ENCODE measurements at regions not wholly inside any gene's neighbourhood (a gene's known extent, or its start where the extent isn't known, plus 50 kb on each side); places are given as distances from the start of the nearest gene placed in this dataset.

- Mint-ChIP-seq H3K9me3 (no peaks in the 10 kb centered on the region), H3K4me1 (peaks cover 4% of the 10 kb centered on the region), H3K36me3 (ENCODE audit: low read depth) (no peaks in the 10 kb centered on the region), H3K27me3 (no peaks in the 10 kb centered on the region), H3K27ac (no peak overlapping the region), H3K4me3 (no peak overlapping the region)
- DNase-seq (no peak), ATAC-seq (no peak)
These were observed 84.2 kb upstream of the IL12A start for GRCh38 chr3:159904455-159904854.

GRCh38 chr3:159904911-159905310 is 83.7 kb upstream of the IL12A start:
- no peaks in the 10 kb centered on the region for H3K27me3 Mint-ChIP-seq
- no peaks in the 10 kb centered on the region for H3K9me3 Mint-ChIP-seq
- no peak for ATAC-seq
- peaks cover 4% of the 10 kb centered on the region for H3K4me1 Mint-ChIP-seq
- H3K4me3 Mint-ChIP-seq = no peak overlapping the region
- peak overlapping the region; percentile 1 for H3K27ac Mint-ChIP-seq
- DNase-seq = no peak
- H3K36me3 Mint-ChIP-seq (ENCODE audit: low read depth) = no peaks in the 10 kb centered on the region

GRCh38 chr3:159907828-159908227 is 80.8 kb upstream of the IL12A start:
- Mint-ChIP-seq H3K27me3 (no peaks in the 10 kb centered on the region), H3K36me3 (ENCODE audit: low read depth) (no peaks in the 10 kb centered on the region), H3K9me3 (no peaks in the 10 kb centered on the region), H3K4me3 (no peak overlapping the region), H3K4me1 (peaks cover 18% of the 10 kb centered on the region), H3K27ac (no peak overlapping the region)
- ATAC-seq (no peak), DNase-seq (no peak)

DNA sequence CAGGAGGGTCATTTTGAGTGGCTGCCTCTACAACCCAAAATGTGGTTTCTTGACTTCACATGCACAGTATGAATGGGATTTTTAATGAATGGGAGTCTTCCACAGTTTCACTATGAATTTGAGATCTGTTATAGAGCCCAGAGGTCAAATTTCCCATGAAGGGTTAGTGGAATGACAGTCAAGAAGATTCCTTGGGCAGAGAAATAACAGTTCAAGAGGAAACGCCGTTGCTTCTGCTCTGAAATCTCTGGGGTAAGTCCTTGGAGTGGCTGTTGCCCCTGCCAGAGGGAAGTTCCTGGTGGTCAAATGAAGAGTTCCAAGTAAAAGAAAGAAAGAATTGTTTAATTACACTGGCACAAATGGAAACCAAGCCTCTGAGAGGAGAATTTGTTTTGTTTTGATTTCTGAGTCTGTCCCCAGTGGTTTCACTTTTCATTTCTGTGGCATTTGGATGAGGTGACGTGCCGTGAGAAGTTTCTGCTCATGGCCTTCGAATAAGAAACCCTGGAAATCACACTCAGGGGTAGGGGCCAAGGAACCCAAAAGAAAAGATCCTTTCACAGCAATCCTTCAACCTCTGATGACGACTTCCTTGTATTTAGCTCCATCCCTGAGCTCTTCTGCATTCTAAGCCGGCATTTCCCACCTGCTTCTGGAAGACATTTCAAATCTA is 77.5 kb upstream of the IL12A start:
- peaks cover 14% of the 10 kb centered on the region for H3K4me1 Mint-ChIP-seq
- DNase-seq = no peak
- H3K27me3 Mint-ChIP-seq = no peaks in the 10 kb centered on the region
- peak overlapping the region; percentile 53 for H3K4me3 Mint-ChIP-seq
- no peaks in the 10 kb centered on the region for H3K36me3 Mint-ChIP-seq (ENCODE audit: low read depth)
- H3K27ac Mint-ChIP-seq = no peak overlapping the region
- H3K9me3 Mint-ChIP-seq = no peaks in the 10 kb centered on the region
- ATAC-seq = peak; percentile 40

- DNase-seq = no peak
- H3K9me3 Mint-ChIP-seq = no peaks in the 10 kb centered on the region
- peak overlapping the region; percentile 53 for H3K4me3 Mint-ChIP-seq
- H3K27ac Mint-ChIP-seq = peak overlapping the region; percentile 25
- peaks cover 14% of the 10 kb centered on the region for H3K4me1 Mint-ChIP-seq
- H3K27me3 Mint-ChIP-seq = no peaks in the 10 kb centered on the region
- ATAC-seq = no peak
- no peaks in the 10 kb centered on the region for H3K36me3 Mint-ChIP-seq (ENCODE audit: low read depth)
These were observed 77.0 kb upstream of the IL12A start for GRCh38 chr3:159911664-159912037.

DNA sequence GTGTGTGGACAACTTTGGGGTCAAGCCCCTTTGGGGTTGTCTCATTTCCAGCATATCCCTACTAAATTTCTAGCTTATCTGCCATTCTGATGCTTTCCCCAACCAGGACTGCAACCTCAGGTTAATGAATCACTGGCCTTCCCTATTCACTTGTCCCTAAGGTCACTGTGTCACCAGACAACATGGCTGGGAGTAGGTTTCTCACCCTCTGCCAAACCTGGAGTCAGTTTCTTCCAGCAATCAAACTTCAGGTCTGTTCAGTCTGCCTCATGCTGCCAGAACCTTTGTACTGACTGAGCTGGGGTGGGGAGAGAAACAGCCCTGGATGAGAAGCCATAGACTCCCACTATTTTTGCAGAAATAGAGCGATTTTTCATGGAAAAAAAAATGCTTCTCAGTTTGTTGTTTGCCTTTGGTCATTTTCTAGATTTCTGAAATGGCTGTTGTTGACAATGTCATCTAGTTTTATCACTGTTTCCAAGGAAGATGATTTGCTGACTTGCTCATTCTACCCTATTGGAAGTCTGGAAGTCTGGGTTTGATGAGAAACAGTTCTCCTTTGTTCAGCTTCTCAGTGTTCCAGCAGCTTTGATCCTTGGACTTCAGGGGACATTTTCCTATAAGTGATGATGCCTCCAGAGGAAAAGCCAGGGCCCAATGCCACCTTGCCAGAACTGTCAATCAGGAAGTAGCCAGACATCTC is 74.8 kb upstream of the IL12A start:
- Mint-ChIP-seq H3K4me3 (no peak overlapping the region), H3K4me1 (peaks cover 14% of the 10 kb centered on the region), H3K36me3 (ENCODE audit: low read depth) (no peaks in the 10 kb centered on the region), H3K9me3 (no peaks in the 10 kb centered on the region), H3K27me3 (no peaks in the 10 kb centered on the region), H3K27ac (no peak overlapping the region)
- ATAC-seq = no peak
- no peak for DNase-seq

DNA sequence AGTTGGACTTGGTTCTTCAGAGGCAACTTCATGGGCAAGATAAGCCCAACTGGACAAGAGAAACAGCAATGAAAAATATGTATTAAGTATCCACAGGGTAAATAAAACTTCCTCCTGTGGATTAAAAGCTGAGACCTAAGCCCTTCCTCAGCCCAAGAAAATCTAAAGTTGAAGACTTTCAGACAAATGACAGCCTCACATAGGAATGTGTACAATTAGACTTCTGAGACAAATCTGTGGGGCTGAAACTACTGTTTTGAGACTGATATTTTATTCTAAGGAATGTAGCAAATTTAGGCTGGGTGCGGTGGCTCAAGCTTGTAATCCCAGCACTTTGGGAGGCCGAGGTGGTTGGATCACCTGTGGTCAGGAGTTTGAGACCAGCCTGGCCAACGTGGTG is 74.2 kb upstream of the IL12A start:
- DNase-seq (no peak), ATAC-seq (no peak)
- Mint-ChIP-seq H3K9me3 (no peaks in the 10 kb centered on the region), H3K27me3 (no peaks in the 10 kb centered on the region), H3K27ac (no peak overlapping the region), H3K4me3 (no peak overlapping the region), H3K4me1 (peaks cover 14% of the 10 kb centered on the region), H3K36me3 (ENCODE audit: low read depth) (no peaks in the 10 kb centered on the region)

- Mint-ChIP-seq H3K4me1 (peaks cover 9% of the 10 kb centered on the region), H3K9me3 (no peaks in the 10 kb centered on the region), H3K36me3 (ENCODE audit: low read depth) (no peaks in the 10 kb centered on the region), H3K27me3 (no peaks in the 10 kb centered on the region), H3K4me3 (no peak overlapping the region), H3K27ac (no peak overlapping the region)
- ATAC-seq = no peak
- DNase-seq = no peak
These were observed 72.6 kb upstream of the IL12A start for GRCh38 chr3:159916052-159916451.

DNA sequence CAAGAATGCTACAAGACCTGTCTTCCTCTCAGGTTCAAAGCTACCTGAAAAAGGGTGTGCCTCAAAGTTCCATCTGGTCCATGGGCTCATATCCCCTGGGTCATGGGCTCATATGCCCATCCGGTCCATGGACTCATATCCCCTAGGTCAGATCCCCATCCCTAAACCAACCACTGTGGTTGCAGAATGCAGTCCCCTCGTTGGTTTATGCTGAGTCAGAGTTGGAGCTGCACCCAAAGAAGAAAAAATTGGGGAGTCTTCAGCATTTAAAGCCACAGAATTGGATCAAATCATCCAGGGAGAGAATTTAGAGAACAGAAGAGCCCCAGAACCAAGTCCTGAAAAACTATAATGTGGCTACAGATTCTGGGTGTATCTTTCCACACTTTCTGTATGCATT is 71.5 kb upstream of the IL12A start:
- ATAC-seq = no peak
- no peaks in the 10 kb centered on the region for H3K27me3 Mint-ChIP-seq
- no peaks in the 10 kb centered on the region for H3K4me1 Mint-ChIP-seq
- H3K4me3 Mint-ChIP-seq = no peak overlapping the region
- H3K36me3 Mint-ChIP-seq (ENCODE audit: low read depth) = no peaks in the 10 kb centered on the region
- no peak for DNase-seq
- no peaks in the 10 kb centered on the region for H3K9me3 Mint-ChIP-seq
- no peak overlapping the region for H3K27ac Mint-ChIP-seq

DNA sequence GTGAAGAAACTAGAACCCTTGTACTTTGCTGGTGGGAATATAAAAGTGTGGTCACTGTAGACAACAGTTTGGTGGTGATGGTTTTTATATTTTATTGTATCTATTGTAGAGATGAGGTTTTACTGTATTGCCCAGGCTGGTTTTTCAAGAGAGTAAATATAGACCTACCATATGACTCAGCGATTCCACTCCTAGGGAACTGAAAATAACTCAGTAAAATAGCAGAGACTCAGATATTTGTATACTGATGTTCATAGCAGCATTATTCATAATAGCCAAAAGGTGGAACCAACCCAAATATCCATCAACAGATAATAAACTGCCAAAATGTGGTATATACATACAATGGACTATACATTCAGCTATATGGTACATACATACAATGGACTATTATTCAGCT is 68.8 kb upstream of the IL12A start:
- peaks cover 2% of the 10 kb centered on the region for H3K4me1 Mint-ChIP-seq
- no peak overlapping the region for H3K4me3 Mint-ChIP-seq
- H3K9me3 Mint-ChIP-seq = no peaks in the 10 kb centered on the region
- no peaks in the 10 kb centered on the region for H3K36me3 Mint-ChIP-seq (ENCODE audit: low read depth)
- H3K27ac Mint-ChIP-seq = no peak overlapping the region
- ATAC-seq = no peak
- no peaks in the 10 kb centered on the region for H3K27me3 Mint-ChIP-seq
- DNase-seq = no peak

DNA sequence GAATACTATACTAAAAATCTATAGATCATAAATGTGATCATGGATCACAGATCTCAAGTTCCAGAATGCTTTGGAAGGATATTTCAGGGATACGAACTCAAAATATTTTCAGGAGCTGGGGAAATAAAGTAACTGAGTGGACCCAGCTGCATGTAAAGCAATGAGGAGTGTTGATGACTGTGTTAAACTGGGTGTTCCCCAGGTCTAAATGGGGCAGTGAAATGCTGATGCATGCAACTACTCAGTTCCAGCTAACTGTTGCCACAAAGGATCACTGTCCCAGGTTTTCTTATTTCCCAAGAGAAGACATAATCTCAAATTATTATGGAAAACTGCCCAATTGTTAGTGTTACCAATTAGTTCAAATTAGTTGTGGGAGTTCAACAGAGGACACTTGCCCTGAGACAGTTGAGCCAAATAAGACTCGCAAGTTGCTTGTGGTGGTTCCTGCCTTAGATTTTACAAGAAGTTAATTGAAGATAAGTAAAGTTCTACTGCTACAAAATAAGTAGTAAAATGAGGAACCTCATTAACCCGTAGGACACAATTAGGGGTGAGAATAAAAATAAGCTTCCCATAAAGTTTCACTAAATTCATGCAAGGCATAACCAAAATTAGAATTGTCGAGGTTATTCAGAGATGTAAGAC is 66.3 kb upstream of the IL12A start:
- no peaks in the 10 kb centered on the region for H3K27me3 Mint-ChIP-seq
- no peak for DNase-seq
- ATAC-seq = no peak
- H3K4me1 Mint-ChIP-seq = peaks cover 2% of the 10 kb centered on the region
- H3K9me3 Mint-ChIP-seq = no peaks in the 10 kb centered on the region
- no peak overlapping the region for H3K4me3 Mint-ChIP-seq
- no peaks in the 10 kb centered on the region for H3K36me3 Mint-ChIP-seq (ENCODE audit: low read depth)
- no peak overlapping the region for H3K27ac Mint-ChIP-seq

DNA sequence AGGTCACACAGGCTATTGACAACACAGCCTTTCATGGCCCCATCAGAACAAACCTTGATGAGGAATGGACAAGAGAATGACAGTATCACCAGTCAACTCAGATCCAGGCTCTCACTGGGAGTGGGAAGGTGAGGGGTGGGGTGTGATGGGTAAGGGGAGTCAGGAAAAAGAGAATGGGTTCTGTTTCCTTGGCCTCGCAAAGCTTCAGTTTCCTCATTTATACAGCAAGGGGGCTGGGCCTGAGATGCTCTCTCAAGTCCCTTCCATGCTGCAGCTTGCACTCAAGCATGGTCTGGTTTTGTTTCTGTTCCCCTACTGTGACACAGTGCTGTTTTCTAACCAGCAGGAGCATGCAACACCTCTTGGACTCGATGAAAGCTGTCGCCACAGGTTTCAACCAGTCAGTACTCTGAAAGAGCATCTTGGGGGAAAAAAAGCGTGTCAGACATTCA is 65.7 kb upstream of the IL12A start:
- peaks cover 2% of the 10 kb centered on the region for H3K4me1 Mint-ChIP-seq
- ATAC-seq = no peak
- H3K4me3 Mint-ChIP-seq = no peak overlapping the region
- no peaks in the 10 kb centered on the region for H3K36me3 Mint-ChIP-seq (ENCODE audit: low read depth)
- no peaks in the 10 kb centered on the region for H3K27me3 Mint-ChIP-seq
- no peaks in the 10 kb centered on the region for H3K9me3 Mint-ChIP-seq
- no peak for DNase-seq
- H3K27ac Mint-ChIP-seq = no peak overlapping the region

DNA sequence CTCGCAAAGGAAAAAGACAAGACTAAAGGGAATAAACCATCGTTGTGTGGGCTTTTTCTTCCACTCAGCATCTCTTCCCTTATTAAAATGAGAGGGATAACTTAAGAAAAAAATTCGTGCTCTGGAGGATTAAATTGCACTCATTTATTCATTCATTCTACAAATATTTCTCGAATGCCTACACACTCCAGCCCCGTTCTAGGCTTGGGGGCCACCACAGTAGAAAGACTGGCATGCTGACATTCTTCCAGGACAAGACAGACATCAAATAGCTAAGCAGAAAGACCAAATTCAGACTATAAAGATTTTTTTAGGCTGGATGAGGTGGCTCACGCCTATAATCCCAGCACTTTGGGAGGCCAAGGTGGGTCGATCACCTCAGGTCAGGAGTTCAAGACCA is 65.3 kb upstream of the IL12A start:
- Mint-ChIP-seq H3K9me3 (no peaks in the 10 kb centered on the region), H3K27ac (no peak overlapping the region), H3K27me3 (no peaks in the 10 kb centered on the region), H3K4me3 (no peak overlapping the region), H3K4me1 (peaks cover 2% of the 10 kb centered on the region), H3K36me3 (ENCODE audit: low read depth) (no peaks in the 10 kb centered on the region)
- ATAC-seq (no peak), DNase-seq (no peak)

GRCh38 chr3:159923956-159924355 is 64.7 kb upstream of the IL12A start:
- Mint-ChIP-seq H3K9me3 (no peaks in the 10 kb centered on the region), H3K4me1 (peaks cover 2% of the 10 kb centered on the region), H3K27ac (no peak overlapping the region), H3K4me3 (no peak overlapping the region), H3K36me3 (ENCODE audit: low read depth) (no peaks in the 10 kb centered on the region), H3K27me3 (no peaks in the 10 kb centered on the region)
- DNase-seq = no peak
- no peak for ATAC-seq

DNA sequence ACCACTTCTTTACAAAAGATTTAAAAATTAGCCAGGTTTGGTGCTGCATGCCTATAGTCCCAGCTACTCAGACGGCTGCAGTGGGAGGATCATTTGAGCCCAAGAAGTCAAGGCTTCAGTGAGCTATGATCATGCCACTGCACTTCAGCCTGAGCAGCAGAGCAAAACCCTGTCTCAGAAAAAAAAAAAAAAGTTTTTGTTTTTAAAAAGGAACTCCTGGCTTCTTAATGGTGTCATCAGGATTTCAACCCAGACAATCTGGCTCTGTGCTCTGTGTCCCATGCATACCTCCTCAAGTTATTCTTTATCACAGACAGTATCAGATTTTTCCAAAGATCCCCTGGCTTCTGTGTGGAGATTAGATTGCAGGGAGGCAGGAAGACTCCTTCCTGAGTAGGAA is 64.2 kb upstream of the IL12A start:
- H3K36me3 Mint-ChIP-seq (ENCODE audit: low read depth) = no peaks in the 10 kb centered on the region
- no peak overlapping the region for H3K4me3 Mint-ChIP-seq
- DNase-seq (no peak), ATAC-seq (no peak)
- peaks cover 5% of the 10 kb centered on the region for H3K4me1 Mint-ChIP-seq
- no peaks in the 10 kb centered on the region for H3K9me3 Mint-ChIP-seq
- H3K27me3 Mint-ChIP-seq = no peaks in the 10 kb centered on the region
- H3K27ac Mint-ChIP-seq = no peak overlapping the region

All from activated naive CD8-positive, alpha-beta T cell treated with anti-CD3 and anti-CD28 coated beads, Interleukin-2, amount 50 U/mL, for 24 hours (primary cell).